ENCODE measurements at regions not wholly inside any gene's neighbourhood (a gene's known extent, or its start where the extent isn't known, plus 50 kb on each side); places are given as distances from the start of the nearest gene placed in this dataset.

GRCh38 chr21:28459193-28459592 is 533.5 kb downstream of the LTN1 start:
- no peak for DNase-seq (ENCODE audit: low read depth)

GRCh38 chr21:28458446-28458845 is 534.2 kb downstream of the LTN1 start:
- DNase-seq (ENCODE audit: low read depth), result no peak

- no peak for DNase-seq (ENCODE audit: low read depth)
Observed at GRCh38 chr21:28455253-28455600, 537.5 kb downstream of the LTN1 start.

GRCh38 chr21:28454564-28455252 is 538.0 kb downstream of the LTN1 start:
- no peak for DNase-seq (ENCODE audit: low read depth)

- DNase-seq (ENCODE audit: low read depth), result no peak
Observed at GRCh38 chr21:28447462-28447861, 545.2 kb downstream of the LTN1 start.

- no peak for DNase-seq (ENCODE audit: low read depth)
Observed at GRCh38 chr21:28445141-28445830, 547.4 kb downstream of the LTN1 start.

GRCh38 chr21:28444557-28444956 is 548.1 kb downstream of the LTN1 start:
- no peak for DNase-seq (ENCODE audit: low read depth)

- no peak for DNase-seq (ENCODE audit: low read depth)
Observed at GRCh38 chr21:28444111-28444510, 548.6 kb downstream of the LTN1 start.

- no peak for DNase-seq (ENCODE audit: low read depth)
Observed at GRCh38 chr21:28442624-28443023, 550.1 kb downstream of the LTN1 start.

GRCh38 chr21:28442085-28442484 is 550.6 kb downstream of the LTN1 start:
- DNase-seq (ENCODE audit: low read depth), result no peak

GRCh38 chr21:28439788-28440187 is 552.9 kb downstream of the LTN1 start:
- DNase-seq (ENCODE audit: low read depth), result no peak

GRCh38 chr21:28439251-28439650 is 553.4 kb downstream of the LTN1 start:
- DNase-seq (ENCODE audit: low read depth), result no peak

- no peak for DNase-seq (ENCODE audit: low read depth)
Observed at GRCh38 chr21:28437061-28437460, 555.6 kb downstream of the LTN1 start.

- no peak for DNase-seq (ENCODE audit: low read depth)
Observed at GRCh38 chr21:28436286-28436932, 556.3 kb downstream of the LTN1 start.

- no peak for DNase-seq (ENCODE audit: low read depth)
Observed at GRCh38 chr21:28431527-28432200, 561.0 kb downstream of the LTN1 start.

GRCh38 chr21:28431022-28431421 is 561.7 kb downstream of the LTN1 start:
- no peak for DNase-seq (ENCODE audit: low read depth)

- DNase-seq (ENCODE audit: low read depth), result no peak
Observed at GRCh38 chr21:28429161-28429560, 563.5 kb downstream of the LTN1 start.

GRCh38 chr21:28427394-28428022 is 565.2 kb downstream of the LTN1 start:
- DNase-seq (ENCODE audit: low read depth), result no peak

GRCh38 chr21:28426545-28426944 is 566.1 kb downstream of the LTN1 start:
- DNase-seq (ENCODE audit: low read depth), result no peak

- no peak for DNase-seq (ENCODE audit: low read depth)
Observed at GRCh38 chr21:28423521-28424190, 569.0 kb downstream of the LTN1 start.

- DNase-seq (ENCODE audit: low read depth), result no peak
Observed at GRCh38 chr21:28421716-28422524, 570.8 kb downstream of the LTN1 start.
